GM23248 (cell line): ENCODE measurements at regions not wholly inside any gene's neighbourhood (a gene's known extent, or its start where the extent isn't known, plus 50 kb on each side); places are given as distances from the start of the nearest gene placed in this dataset.

ENCODE experiments used
- EZH2 ChIP-seq: fragments of 200-600 bp; sonication (generic); IDR thresholded peaks from 2 replicates; pipeline ENCODE4 v1.6.1; 2018; ENCODE audit warnings: antibody characterized with exemption, mild to moderate bottlenecking; ENCODE audit not compliant: insufficient read depth, poor library complexity, severe bottlenecking
- EZH2phosphoT487 ChIP-seq: fragments of 200-600 bp; sonication (generic); IDR thresholded peaks from 2 replicates; pipeline ENCODE4 v1.6.1; 2018; ENCODE audit warnings: antibody characterized with exemption, moderate library complexity, mild to moderate bottlenecking, low read depth; ENCODE audit not compliant: insufficient read depth

- TF ChIP-seq EZH2 (no peak), EZH2phosphoT487 (no peak)
These were observed 86.8 kb upstream of the SEMA6A start for GRCh38 chr5:116661419-116661818.
